ENCODE measurements at regions not wholly inside any gene's neighbourhood (a gene's known extent, or its start where the extent isn't known, plus 50 kb on each side); places are given as distances from the start of the nearest gene placed in this dataset.

DNA sequence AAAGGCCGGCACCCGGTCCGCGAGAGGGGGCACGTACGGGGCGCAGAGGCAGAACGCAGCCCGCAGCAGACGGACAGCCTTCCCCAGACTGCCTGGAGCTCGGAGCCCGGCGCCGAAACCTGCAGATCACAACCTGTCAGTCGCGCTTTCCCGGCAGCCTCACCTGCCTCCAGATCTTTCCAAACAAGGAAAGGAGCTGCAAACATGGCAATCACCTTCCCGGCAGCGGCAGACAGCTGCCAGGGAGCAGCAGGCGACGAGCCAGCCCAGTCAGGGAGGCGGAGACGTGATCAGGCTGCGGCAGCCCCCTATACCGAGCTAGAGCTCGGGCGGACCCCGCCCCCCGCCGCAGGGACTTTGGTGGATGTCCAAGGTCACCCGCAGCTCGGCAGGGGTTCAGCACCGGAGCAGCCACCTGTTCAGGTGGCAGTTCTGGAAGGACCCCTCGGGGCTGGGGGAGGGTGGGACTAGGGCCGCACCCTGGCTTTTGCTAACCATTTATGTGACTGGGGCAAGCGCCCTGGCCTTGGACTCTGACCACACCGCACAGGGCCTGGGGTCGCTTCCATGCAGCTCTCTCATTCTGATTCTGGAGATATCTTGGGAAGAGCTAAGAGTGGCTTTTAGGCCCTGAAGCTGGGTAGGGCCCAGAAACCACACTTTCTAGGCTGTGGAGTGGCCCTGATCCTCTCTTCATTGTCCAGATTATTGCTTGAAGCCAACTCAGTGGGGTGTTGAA is 143.8 kb downstream of the NECTIN1 start:
- TF ChIP-seq, protein P1, sequence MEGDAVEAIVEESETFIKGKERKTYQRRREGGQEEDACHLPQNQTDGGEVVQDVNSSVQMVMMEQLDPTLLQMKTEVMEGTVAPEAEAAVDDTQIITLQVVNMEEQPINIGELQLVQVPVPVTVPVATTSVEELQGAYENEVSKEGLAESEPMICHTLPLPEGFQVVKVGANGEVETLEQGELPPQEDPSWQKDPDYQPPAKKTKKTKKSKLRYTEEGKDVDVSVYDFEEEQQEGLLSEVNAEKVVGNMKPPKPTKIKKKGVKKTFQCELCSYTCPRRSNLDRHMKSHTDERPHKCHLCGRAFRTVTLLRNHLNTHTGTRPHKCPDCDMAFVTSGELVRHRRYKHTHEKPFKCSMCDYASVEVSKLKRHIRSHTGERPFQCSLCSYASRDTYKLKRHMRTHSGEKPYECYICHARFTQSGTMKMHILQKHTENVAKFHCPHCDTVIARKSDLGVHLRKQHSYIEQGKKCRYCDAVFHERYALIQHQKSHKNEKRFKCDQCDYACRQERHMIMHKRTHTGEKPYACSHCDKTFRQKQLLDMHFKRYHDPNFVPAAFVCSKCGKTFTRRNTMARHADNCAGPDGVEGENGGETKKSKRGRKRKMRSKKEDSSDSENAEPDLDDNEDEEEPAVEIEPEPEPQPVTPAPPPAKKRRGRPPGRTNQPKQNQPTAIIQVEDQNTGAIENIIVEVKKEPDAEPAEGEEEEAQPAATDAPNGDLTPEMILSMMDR (IDR thresholded peaks at IDR 0.05), result no peak
- TF ChIP-seq POLR2A (IDR thresholded peaks at IDR 0.05), result no peak
